NOMO-1 treated with dmso at 0.1 percent for 144 hours (cell line): ENCODE measurements at regions not wholly inside any gene's neighbourhood (a gene's known extent, or its start where the extent isn't known, plus 50 kb on each side); places are given as distances from the start of the nearest gene placed in this dataset.

Source experiments
- DNase-seq: peaks from one replicate; lab custom pipeline; 2025; ENCODE audit not compliant: unreplicated experiment; lab: John Stamatoyannopoulos, UW

- DNase-seq: no peak
Observed at GRCh38 chr2:188713961-188714360, 260.2 kb upstream of the COL3A1 start.

- DNase-seq: no peak
Observed at GRCh38 chr2:188720811-188721605, 253.2 kb upstream of the COL3A1 start.

GRCh38 chr2:188721784-188722183 lies 252.4 kb upstream of the COL3A1 start:
- DNase-seq: no peak

- DNase-seq: no peak
Observed at GRCh38 chr2:188725746-188726360, 248.3 kb upstream of the COL3A1 start.

GRCh38 chr2:188726626-188727247 lies 247.4 kb upstream of the COL3A1 start:
- DNase-seq: no peak

- DNase-seq: no peak
Observed at GRCh38 chr2:188727846-188728245, 246.3 kb upstream of the COL3A1 start.

GRCh38 chr2:188734691-188735090 lies 239.5 kb upstream of the COL3A1 start:
- no peak for DNase-seq

- no peak for DNase-seq
Observed at GRCh38 chr2:188746727-188747126, 227.4 kb upstream of the COL3A1 start.

- no peak for DNase-seq
Observed at GRCh38 chr2:188751816-188752215, 222.4 kb upstream of the COL3A1 start.

- no peak for DNase-seq
Observed at GRCh38 chr2:188752311-188752710, 221.9 kb upstream of the COL3A1 start.

- no peak for DNase-seq
Observed at GRCh38 chr2:188762151-188762550, 212.0 kb upstream of the COL3A1 start.

- no peak for DNase-seq
Observed at GRCh38 chr2:188765522-188766470, 208.4 kb upstream of the COL3A1 start.

- no peak for DNase-seq
Observed at GRCh38 chr2:188766471-188766856, 207.7 kb upstream of the COL3A1 start.

GRCh38 chr2:188767176-188767575 lies 207.0 kb upstream of the COL3A1 start:
- DNase-seq: no peak

GRCh38 chr2:188770296-188770695 lies 203.9 kb upstream of the COL3A1 start:
- no peak for DNase-seq

GRCh38 chr2:188773075-188773474 lies 201.1 kb upstream of the COL3A1 start:
- DNase-seq: no peak

GRCh38 chr2:188776634-188777033 lies 197.5 kb upstream of the COL3A1 start:
- DNase-seq: no peak

GRCh38 chr2:188784269-188784762 lies 189.9 kb upstream of the COL3A1 start:
- DNase-seq: no peak

- DNase-seq: no peak
Observed at GRCh38 chr2:188785061-188785460, 189.1 kb upstream of the COL3A1 start.

- no peak for DNase-seq
Observed at GRCh38 chr2:188785490-188785889, 188.7 kb upstream of the COL3A1 start.

GRCh38 chr2:188786368-188786841 lies 187.8 kb upstream of the COL3A1 start:
- no peak for DNase-seq
